GM18868 (cell line): ENCODE measurements at regions not wholly inside any gene's neighbourhood (a gene's known extent, or its start where the extent isn't known, plus 50 kb on each side); places are given as distances from the start of the nearest gene placed in this dataset.
"Not testable (repeated sequence)": the region's sequence is repeated elsewhere in the genome, so short reads cannot be mapped to it uniquely, and the experiment has no call there.

Experiments
- ATAC-seq: cut with Tn5 transposase; IDR thresholded peaks from one replicate; pipeline ENCODE4 v1.9.1; 2021; ENCODE audit warnings: mild to moderate bottlenecking, moderate library complexity; ENCODE audit not compliant: unreplicated experiment

GRCh38 chr2:226478109-226478809 is 321.4 kb downstream of the IRS1 start:
- no peak for ATAC-seq

DNA sequence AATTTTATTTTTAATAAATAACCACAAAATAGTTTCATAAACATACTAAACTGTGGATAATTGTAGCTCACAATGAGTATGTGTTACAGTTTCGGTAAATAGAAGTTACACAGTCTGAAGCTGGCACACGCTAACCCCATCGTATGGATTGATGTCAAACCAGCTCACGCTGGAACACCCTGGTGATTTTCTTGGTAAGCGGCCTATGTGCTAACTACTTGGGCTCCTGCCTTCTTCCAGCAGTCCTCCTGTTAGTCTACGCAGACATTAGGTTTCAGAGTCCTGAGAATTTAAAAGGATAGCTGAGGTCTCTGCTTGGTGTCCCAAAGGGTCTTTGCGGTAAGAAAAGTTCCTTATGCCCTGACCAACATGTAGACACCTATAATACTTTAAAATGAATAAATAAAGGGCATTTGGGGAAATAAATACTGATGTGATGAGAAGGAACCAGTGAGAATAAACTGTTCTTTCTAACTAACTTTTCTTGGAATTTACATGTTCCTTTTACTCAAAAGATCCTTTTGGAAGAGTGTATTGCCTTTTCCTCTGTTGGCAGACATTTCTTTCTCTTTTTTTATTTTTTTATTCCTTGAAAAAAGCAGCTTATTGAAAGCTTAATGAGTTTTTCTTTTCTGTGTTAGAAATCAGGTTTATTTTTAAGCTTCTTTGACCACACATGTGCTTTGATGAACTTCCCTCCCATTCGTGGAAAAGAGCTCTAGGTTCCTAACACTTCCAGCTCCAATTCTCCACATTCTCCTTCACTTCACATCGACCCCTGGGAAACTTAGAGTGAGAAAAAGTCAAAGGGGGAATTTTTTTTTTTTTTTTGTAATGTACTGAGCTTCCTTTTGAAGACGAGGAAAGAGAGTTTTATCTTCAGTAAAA is 322.2 kb downstream of the IRS1 start:
- ATAC-seq, result no peak

GRCh38 chr2:226475650-226476049 is 324.0 kb downstream of the IRS1 start:
- ATAC-seq, result no peak

GRCh38 chr2:226474131-226474530 is 325.5 kb downstream of the IRS1 start:
- ATAC-seq, result no peak

DNA sequence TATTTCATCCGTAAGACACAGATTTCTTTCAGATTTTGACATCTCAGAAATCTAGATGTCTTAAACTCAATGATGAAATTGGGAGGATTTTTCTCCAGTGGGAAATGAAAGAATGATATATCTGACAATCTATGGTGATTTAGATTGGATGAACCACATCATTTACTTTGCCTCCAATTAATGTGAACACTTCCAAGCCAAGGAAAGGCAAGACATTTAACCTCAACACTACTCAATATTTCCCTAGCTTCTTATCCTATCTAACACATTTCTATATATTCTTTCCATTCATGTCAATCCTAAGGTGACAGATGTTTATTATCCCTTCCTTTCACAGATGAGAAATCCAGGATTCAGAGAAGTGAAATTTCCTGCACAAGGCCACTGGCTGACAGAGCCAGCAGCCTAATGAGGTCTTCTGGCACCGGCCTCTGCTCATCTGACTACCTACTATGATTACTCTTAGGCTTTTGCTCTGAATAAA is 327.6 kb downstream of the IRS1 start:
- no peak for ATAC-seq

- no peak for ATAC-seq
Measured at GRCh38 chr2:226467633-226468032, 332.0 kb downstream of the IRS1 start.

DNA sequence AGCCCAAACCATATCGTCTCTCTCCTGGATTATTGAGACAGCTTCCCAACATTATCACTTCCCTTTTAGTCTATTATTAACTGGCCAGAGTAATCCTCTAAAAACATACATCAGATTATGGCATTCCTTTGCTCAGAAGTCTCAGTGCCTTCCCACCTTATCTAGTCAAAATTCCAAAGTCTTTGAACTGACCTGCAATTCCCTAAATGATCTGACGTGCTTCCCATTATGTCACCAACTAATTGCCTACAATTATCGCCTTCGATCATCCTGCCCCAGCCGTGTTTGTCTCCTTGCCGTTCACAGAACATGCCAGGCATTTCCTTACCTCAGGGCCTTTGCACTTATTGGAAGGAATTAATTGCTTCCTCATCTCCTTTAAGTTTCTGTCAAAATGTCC is 332.4 kb downstream of the IRS1 start:
- no peak for ATAC-seq

GRCh38 chr2:226466589-226466988 is 333.0 kb downstream of the IRS1 start:
- no peak for ATAC-seq

- ATAC-seq, result no peak
Measured at GRCh38 chr2:226466124-226466523, 333.5 kb downstream of the IRS1 start.

- ATAC-seq, result no peak
Measured at GRCh38 chr2:226464380-226464779, 335.2 kb downstream of the IRS1 start.

DNA sequence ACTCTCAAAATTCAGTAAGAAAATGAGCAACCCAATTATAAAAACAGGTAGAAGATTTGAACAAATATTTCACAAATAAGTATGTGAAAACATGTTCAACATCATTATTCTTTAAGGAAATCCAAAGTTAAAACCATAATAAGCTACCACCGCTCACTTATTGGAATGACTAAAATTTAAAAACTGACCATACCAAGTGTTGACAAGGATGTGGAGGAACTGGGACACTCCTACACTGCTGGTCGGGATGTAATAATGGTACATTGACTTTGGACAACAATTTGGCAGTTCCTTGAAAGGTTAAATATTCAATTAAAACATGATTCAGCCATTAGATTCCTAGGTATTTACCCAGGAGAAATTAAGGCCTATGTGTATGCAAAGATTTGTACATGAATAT is 336.5 kb downstream of the IRS1 start:
- ATAC-seq, result no peak

DNA sequence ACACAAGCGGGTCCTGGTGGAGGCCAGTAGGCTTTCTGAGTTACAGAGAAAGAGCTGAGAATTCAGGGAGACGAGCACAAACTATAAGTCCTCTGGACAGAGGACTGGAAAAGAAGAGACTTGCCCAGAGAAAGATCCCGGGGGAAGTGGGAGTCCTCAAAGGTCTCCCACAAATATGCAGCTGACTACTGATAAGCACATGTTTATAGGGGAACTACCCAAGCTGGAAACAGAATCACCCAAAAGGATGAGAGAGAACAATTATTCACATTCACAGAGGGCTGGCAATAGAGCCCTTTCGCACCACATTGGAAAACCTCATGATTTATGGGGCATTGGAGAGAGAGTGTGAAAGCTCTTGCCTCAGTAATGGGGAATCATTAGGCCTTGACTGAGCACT is 337.6 kb downstream of the IRS1 start:
- no peak for ATAC-seq

- not testable (repeated sequence) for ATAC-seq
Measured at GRCh38 chr2:226456144-226456543, 343.5 kb downstream of the IRS1 start.

DNA sequence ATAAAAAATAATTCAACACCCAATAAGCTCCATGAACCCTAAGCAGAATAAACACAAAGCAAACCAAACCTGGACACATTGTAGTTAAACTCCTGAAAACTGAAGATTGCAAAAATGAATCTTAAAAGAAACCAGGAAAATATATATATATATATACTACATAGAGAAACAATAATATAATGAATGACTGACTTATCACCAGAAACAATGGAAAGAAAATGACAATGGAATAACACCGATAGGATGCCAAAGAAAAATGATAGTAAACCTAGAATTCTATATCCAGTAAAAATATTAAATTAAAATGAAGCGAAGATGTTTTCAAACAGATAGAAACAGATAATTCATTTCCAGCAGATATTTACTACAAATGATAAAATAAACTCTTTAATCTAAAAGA is 346.9 kb downstream of the IRS1 start:
- no peak for ATAC-seq

GRCh38 chr2:226451486-226451885 is 348.1 kb downstream of the IRS1 start:
- ATAC-seq, result no peak

DNA sequence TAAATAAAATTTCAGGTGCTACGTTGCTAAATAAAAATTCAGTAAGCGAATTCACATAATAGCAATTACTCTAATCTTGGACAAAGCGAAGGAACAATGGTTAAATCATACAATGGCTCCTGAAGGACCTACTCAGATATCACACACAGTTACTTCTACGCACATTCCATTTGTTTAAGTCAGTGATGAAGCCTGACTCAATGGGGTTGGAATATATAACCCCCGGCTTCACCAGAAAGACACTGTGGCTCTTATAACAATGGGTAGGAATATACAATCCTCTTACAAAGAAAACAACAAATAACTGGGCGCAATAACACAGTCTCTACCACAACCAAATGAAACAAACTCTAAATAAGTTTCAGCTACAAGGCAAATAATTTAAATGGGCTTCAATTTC is 349.5 kb downstream of the IRS1 start:
- ATAC-seq, result no peak

DNA sequence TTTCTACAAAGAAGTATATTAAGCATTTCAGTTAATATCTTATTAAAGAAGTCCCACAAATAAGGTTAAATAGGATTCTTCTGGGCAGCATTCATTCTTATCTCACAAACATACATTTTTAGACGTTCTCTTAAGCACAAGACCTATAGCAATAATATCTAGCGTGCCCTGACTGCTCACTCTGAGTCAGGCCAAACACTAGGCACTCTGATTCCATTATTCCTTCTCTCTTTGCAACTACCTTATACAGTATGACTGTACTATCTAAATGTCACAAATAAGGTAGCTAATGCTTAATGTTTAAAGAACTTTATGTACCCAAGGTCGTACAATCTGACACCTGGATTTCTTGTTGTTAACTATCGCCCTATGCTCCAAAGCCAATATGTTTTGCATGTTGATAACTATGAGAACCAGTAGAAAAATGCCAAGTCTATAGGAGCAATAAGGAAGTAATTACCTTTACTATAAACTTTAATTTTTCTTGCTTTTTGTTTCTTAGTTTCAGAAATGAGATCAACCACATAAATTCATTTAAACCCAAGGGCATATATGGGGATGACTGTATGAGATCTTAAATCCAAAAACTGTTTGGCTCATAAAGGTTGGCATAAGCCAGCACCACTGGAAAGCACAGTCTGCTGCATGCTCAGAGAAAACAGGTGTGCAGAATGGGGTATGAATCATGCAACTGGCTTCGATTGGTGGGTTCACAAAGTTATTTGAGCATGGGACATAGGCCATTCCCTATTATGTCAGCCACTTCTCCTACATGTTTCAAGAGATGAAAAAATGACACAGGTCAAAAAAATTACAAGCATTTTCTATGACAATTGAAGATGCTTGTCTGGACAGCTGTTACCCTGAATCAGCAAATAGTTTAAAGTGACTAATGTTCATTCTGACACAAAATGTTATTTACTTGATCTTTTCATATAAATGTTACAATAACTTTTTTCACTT is 352.0 kb downstream of the IRS1 start:
- no peak for ATAC-seq

DNA sequence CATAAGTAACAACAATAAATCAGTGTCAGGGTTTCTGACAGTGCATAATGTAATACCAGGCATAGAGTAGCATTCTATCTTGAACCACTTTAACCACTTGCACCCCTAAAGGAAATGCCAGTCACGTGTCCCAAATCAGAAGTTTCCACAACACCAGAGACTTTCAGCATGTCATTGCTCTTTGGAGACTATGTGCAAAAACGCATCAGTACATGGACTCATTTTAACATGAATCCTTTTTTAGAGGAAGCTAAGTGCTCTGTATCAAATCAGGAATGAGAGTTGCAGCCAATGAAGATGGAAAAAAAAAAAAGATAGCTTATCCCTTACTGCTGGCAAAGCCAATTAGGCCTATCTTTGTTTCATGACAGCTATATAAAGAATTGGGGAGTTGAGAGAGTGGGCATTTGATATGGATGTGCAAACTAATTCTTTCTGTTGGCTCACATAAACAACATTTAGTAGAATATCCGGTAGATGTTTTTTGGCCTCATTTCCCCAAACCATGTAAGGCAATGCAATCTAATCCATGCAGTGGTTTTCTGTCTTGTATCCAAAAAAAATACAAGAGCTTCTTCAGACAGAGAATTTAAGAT is 353.1 kb downstream of the IRS1 start:
- no peak for ATAC-seq

GRCh38 chr2:226445216-226445861 is 354.3 kb downstream of the IRS1 start:
- ATAC-seq, result no peak

- ATAC-seq, result no peak
Measured at GRCh38 chr2:226443112-226443511, 356.5 kb downstream of the IRS1 start.
